DMS 273 (cell line): ENCODE measurements at regions not wholly inside any gene's neighbourhood (a gene's known extent, or its start where the extent isn't known, plus 50 kb on each side); places are given as distances from the start of the nearest gene placed in this dataset.
"Not testable (repeated sequence)": the region's sequence is repeated elsewhere in the genome, so short reads cannot be mapped to it uniquely, and the experiment has no call there.

Experiments
- DNase-seq: peaks from one replicate; lab custom pipeline; 2025; ENCODE audit not compliant: unreplicated experiment; lab: John Stamatoyannopoulos, UW

- DNase-seq: no peak
Observed at GRCh38 chr13:110045202-110045601, 258.8 kb upstream of the IRS2 start.

GRCh38 chr13:110044551-110045111 lies 258.2 kb upstream of the IRS2 start:
- no peak for DNase-seq

GRCh38 chr13:110042253-110042950 lies 256.0 kb upstream of the IRS2 start:
- no peak for DNase-seq

GRCh38 chr13:110041638-110042037 lies 255.3 kb upstream of the IRS2 start:
- not testable (repeated sequence) for DNase-seq

GRCh38 chr13:110037925-110038573 lies 251.7 kb upstream of the IRS2 start:
- no peak for DNase-seq

- no peak for DNase-seq
Observed at GRCh38 chr13:110036060-110036459, 249.7 kb upstream of the IRS2 start.

- no peak for DNase-seq
Observed at GRCh38 chr13:110034031-110034549, 247.7 kb upstream of the IRS2 start.

- no peak for DNase-seq
Observed at GRCh38 chr13:110032969-110033368, 246.6 kb upstream of the IRS2 start.

- no peak for DNase-seq
Observed at GRCh38 chr13:110030394-110030928, 244.1 kb upstream of the IRS2 start.

GRCh38 chr13:110028838-110029621 lies 242.6 kb upstream of the IRS2 start:
- no peak for DNase-seq

GRCh38 chr13:110028311-110028710 lies 241.9 kb upstream of the IRS2 start:
- DNase-seq: no peak

- DNase-seq: no peak
Observed at GRCh38 chr13:110027470-110028240, 241.3 kb upstream of the IRS2 start.

GRCh38 chr13:110024645-110024980 lies 238.2 kb upstream of the IRS2 start:
- no peak for DNase-seq

- peak; percentile 3 for DNase-seq
Observed at GRCh38 chr13:110023729-110024644, 237.6 kb upstream of the IRS2 start.

- no peak for DNase-seq
Observed at GRCh38 chr13:110018009-110018408, 231.6 kb upstream of the IRS2 start.

GRCh38 chr13:110017379-110017778 lies 231.0 kb upstream of the IRS2 start:
- no peak for DNase-seq

GRCh38 chr13:110015253-110015652 lies 228.9 kb upstream of the IRS2 start:
- DNase-seq: no peak

- DNase-seq: no peak
Observed at GRCh38 chr13:110014719-110015118, 228.3 kb upstream of the IRS2 start.

GRCh38 chr13:110012102-110012739 lies 225.8 kb upstream of the IRS2 start:
- no peak for DNase-seq
